ENCODE measurements at regions not wholly inside any gene's neighbourhood (a gene's known extent, or its start where the extent isn't known, plus 50 kb on each side); places are given as distances from the start of the nearest gene placed in this dataset.

DNA sequence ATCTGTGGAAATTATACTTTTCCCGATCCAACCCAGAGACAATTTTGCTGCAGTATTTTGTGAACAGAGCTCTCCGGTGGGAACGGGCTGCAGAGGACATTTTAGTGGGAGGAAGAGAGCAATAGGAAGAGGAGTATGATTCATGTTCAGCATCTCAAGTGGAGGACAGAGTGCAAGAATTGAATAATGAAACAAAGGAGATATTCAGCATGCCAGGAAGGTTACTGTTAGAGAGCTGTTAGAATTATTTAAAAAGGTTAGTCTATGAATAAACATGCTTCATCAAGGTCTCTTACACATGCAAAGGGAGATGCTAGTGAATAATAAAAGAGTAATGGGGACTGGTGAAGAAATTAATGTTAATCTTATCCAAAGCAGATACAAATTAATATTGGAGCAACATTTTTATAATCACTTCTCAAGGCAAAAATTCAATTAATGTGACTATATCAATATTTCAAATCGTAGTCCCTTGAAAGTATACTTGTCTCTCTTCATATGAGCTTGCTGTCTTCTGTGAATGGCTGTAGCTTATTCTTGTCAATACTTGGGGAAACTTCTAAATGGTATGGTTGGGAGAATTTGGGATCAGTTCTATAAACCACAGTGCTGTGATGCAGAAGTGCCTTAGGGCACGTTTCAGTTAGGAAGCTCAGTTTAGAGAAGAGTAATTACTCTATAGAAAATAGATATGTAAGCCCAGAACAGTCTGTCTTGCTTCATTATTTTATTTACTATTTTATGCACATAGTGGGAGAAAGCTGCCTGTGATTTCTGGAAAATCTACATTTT is 1165.8 kb downstream of the OLFM4 start:
- POLR2A ChIA-PET = no interaction called here
- no peak overlapping the region for H3K4me3 Mint-ChIP-seq

DNA sequence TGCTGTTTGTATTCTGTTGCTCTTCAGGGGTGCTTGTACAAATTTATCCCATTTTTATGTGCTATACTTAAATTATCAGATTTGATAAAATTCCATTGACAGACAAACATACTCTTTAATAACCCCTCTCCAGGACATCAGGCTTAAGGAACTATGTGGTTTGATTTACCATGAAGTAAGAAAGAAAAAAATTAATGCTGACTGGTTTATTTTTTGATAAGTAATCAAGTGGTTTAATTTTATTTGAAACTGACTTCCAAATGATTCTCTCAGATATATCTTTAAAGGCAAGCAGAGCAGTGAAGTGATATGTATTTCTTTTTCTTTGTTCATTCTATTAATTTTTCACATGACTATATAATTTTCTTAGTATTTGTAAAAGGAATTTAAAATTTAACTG is 1168.1 kb downstream of the OLFM4 start:
- no peaks in the 10 kb centered on the region for H3K27me3 ChIP-seq (replicated peaks in 1 of 4; ENCODE audit: control extremely low read depth in 1 of 4, control insufficient read depth in 3 of 4, insufficient read depth in 4 of 4, low read length in 3 of 4)
- DNase-seq = no peak
- H3K79me2 ChIP-seq (ENCODE audit: control insufficient read depth, insufficient read depth, low read length) = no peaks in the 10 kb centered on the region
- H3K9ac ChIP-seq (ENCODE audit: low read length) = no peak overlapping the region
- Mint-ChIP-seq H3K9me3 (ENCODE audit: insufficient read depth) (peaks cover 3% of the 10 kb centered on the region), H3K4me1 (no peaks in the 10 kb centered on the region), H3K4me3 (no peak overlapping the region), H3K27ac (no peak overlapping the region), H3K27me3 (no peaks in the 10 kb centered on the region)
- ATAC-seq (ENCODE audit: low read depth) = no peak
- H2AFZ ChIP-seq (ENCODE audit: insufficient read depth, low read depth, low read length, poor library complexity, severe bottlenecking) = no peak overlapping the region
- no peaks in the 10 kb centered on the region for H3K9me3 ChIP-seq (ENCODE audit: control extremely low read depth in 1 of 3, control insufficient read depth in 2 of 3, insufficient read depth in 1 of 3, low read length in 2 of 3)
- H3K4me1 ChIP-seq (ENCODE audit: control insufficient read depth in 2 of 2, insufficient read depth in 2 of 2, low read length in 2 of 2) = no peaks in the 10 kb centered on the region
- no peak overlapping the region for H3K4me3 ChIP-seq (ENCODE audit: control extremely low read depth in 1 of 5, extremely low read depth in 1 of 5, insufficient read depth in 1 of 5, low read depth in 2 of 5, low read length in 4 of 5)
- ChIA-PET CTCF (no interaction called here), POLR2A (no interaction called here)
- intact Hi-C loops (cut with micrococcal nuclease) = no loop called here
- H4K20me1 ChIP-seq (ENCODE audit: control insufficient read depth, insufficient read depth, low read length, poor library complexity, severe bottlenecking) = no peaks in the 10 kb centered on the region
- H3K27ac ChIP-seq (ENCODE audit: low read length in 2 of 2) = no peak overlapping the region
- TF ChIP-seq, protein P1, sequence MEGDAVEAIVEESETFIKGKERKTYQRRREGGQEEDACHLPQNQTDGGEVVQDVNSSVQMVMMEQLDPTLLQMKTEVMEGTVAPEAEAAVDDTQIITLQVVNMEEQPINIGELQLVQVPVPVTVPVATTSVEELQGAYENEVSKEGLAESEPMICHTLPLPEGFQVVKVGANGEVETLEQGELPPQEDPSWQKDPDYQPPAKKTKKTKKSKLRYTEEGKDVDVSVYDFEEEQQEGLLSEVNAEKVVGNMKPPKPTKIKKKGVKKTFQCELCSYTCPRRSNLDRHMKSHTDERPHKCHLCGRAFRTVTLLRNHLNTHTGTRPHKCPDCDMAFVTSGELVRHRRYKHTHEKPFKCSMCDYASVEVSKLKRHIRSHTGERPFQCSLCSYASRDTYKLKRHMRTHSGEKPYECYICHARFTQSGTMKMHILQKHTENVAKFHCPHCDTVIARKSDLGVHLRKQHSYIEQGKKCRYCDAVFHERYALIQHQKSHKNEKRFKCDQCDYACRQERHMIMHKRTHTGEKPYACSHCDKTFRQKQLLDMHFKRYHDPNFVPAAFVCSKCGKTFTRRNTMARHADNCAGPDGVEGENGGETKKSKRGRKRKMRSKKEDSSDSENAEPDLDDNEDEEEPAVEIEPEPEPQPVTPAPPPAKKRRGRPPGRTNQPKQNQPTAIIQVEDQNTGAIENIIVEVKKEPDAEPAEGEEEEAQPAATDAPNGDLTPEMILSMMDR (IDR thresholded peaks at IDR 0.05) = no peak
- TF ChIP-seq EZH2 (IDR thresholded peaks at IDR 0.05; ENCODE audit: borderline replicate concordance, insufficient read depth, low read depth, low read length, poor library complexity, severe bottlenecking) = no peak
- no peak overlapping the region for H3K4me2 ChIP-seq (replicated peaks; ENCODE audit: low read depth, low read length, poor library complexity, severe bottlenecking)
- no peaks in the 10 kb centered on the region for H3K36me3 ChIP-seq (replicated peaks in 1 of 2; ENCODE audit: control extremely low read depth in 1 of 2, control insufficient read depth in 1 of 2, extremely low read depth in 1 of 2, insufficient read depth in 2 of 2, low read length in 1 of 2)

More for the DNA sequence above, 1165.8 kb downstream of the OLFM4 start:
- Mint-ChIP-seq H3K4me1 (no peaks in the 10 kb centered on the region), H3K27ac (no peak overlapping the region), H3K27me3 (no peaks in the 10 kb centered on the region), H3K9me3 (ENCODE audit: insufficient read depth) (peaks cover 3% of the 10 kb centered on the region)
- Histone ChIP-seq H3K9me3 (ENCODE audit: control extremely low read depth in 1 of 3, control insufficient read depth in 2 of 3, insufficient read depth in 1 of 3, low read length in 2 of 3) (no peaks in the 10 kb centered on the region), H4K20me1 (ENCODE audit: control insufficient read depth, insufficient read depth, low read length, poor library complexity, severe bottlenecking) (no peaks in the 10 kb centered on the region), H3K4me3 (ENCODE audit: control extremely low read depth in 1 of 5, extremely low read depth in 1 of 5, insufficient read depth in 1 of 5, low read depth in 2 of 5, low read length in 4 of 5) (no peak overlapping the region), H3K27me3 (replicated peaks in 1 of 4; ENCODE audit: control extremely low read depth in 1 of 4, control insufficient read depth in 3 of 4, insufficient read depth in 4 of 4, low read length in 3 of 4) (no peaks in the 10 kb centered on the region), H2AFZ (ENCODE audit: insufficient read depth, low read depth, low read length, poor library complexity, severe bottlenecking) (no peak overlapping the region), H3K4me1 (ENCODE audit: control insufficient read depth in 2 of 2, insufficient read depth in 2 of 2, low read length in 2 of 2) (no peaks in the 10 kb centered on the region), H3K79me2 (ENCODE audit: control insufficient read depth, insufficient read depth, low read length) (no peaks in the 10 kb centered on the region), H3K36me3 (replicated peaks in 1 of 2; ENCODE audit: control extremely low read depth in 1 of 2, control insufficient read depth in 1 of 2, extremely low read depth in 1 of 2, insufficient read depth in 2 of 2, low read length in 1 of 2) (no peaks in the 10 kb centered on the region), H3K9ac (ENCODE audit: low read length) (no peak overlapping the region), H3K27ac (ENCODE audit: low read length in 2 of 2) (no peak overlapping the region), H3K4me2 (replicated peaks; ENCODE audit: low read depth, low read length, poor library complexity, severe bottlenecking) (no peak overlapping the region)
- no peak for ATAC-seq (ENCODE audit: low read depth)
- CTCF ChIA-PET = no interaction called here
- 67% methylated on average over 2 of the region's 5 CpGs for WGBS (ENCODE audit: insufficient coverage)
- TF ChIP-seq, protein P1 (IDR thresholded peaks at IDR 0.05) = no peak
- TF ChIP-seq EZH2 (IDR thresholded peaks at IDR 0.05; ENCODE audit: borderline replicate concordance, insufficient read depth, low read depth, low read length, poor library complexity, severe bottlenecking) = no peak
- DNase-seq = no peak
- intact Hi-C loops (cut with micrococcal nuclease) = no loop called here

Measured in B cell (primary cell).